ENCODE measurements at regions not wholly inside any gene's neighbourhood (a gene's known extent, or its start where the extent isn't known, plus 50 kb on each side); places are given as distances from the start of the nearest gene placed in this dataset.

- peak; percentile 6 for DNase-seq
These were observed 652.5 kb upstream of the NECTIN3 start for GRCh38 chr3:110419096-110419495.

DNA sequence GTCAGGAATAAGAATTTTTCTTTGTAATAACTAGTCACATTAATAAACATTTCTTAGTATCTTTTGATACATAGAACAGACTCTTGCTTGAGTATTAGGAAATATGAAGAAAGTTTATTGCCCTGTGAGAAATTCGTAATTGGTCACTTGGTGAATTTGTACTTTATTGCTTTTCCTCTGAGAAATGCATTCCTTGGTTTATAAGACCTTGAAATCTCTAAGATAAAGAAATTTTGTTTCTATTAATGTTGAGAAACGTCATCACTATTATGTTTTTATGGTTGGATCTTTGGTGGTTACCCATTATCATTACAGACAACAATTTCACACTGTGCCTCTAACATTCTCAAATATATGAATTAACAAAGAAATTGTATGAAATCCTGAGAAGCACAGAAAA lies 652.0 kb upstream of the NECTIN3 start:
- DNase-seq = no peak

- DNase-seq = no peak
These were observed 651.4 kb upstream of the NECTIN3 start for GRCh38 chr3:110420158-110420641.

GRCh38 chr3:110423276-110423675 lies 648.3 kb upstream of the NECTIN3 start:
- DNase-seq = no peak

GRCh38 chr3:110430146-110430545 lies 641.5 kb upstream of the NECTIN3 start:
- no peak for DNase-seq

GRCh38 chr3:110436209-110436608 lies 635.4 kb upstream of the NECTIN3 start:
- DNase-seq = no peak

GRCh38 chr3:110440066-110440653 lies 631.5 kb upstream of the NECTIN3 start:
- peak; percentile 7 for DNase-seq

DNA sequence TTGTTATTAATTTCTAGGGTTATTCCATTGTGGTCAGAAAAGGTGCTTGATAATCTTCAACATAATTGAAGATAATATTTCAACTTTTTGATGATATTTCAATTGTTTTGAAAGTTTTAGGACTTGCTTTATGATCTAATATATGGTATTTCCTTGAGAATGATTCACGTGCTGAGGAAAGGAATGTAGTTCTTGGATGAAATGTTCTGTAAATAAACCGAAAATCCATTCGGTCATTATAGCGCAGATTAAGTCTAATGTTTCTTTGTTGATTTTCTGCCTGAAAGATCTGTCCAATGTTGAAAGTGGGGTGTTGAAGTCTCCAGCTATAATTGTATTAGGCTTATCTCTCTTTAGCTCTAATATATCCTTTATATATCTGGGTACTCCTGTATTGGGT lies 617.5 kb upstream of the NECTIN3 start:
- no peak for DNase-seq

GRCh38 chr3:110456001-110456400 lies 615.6 kb upstream of the NECTIN3 start:
- no peak for DNase-seq

DNA sequence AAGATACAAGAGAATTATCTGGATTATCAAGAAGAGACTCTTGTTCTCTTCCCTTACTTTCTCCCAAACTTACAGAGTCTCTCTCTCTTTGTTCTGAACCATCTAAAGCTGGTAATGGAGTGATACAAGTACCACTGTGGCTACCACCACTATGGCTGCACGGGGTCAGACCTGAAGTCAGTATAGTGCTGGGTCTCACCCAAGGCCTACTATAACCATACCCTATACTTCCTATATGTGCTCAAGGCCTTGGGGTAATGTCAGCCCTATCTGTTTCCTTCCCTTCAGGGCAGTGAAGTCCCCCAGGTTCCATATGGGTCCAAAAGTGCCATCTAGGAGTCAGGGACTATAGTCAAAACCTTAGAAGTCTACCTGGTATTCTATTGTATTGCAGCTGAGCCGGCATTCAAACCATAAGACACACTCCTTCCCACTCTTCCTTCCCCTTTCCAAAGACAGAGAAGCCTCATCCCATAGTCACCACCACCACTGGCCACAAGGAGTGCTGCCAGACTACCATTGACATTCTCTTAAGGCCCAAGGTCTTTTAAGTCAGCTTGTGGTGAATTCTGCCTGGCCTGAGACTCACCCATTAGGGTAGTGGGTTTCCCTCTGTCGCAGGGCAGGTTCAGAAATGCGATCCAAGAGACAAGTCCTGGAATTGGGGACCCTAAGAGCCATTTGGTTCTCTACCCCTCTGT lies 615.0 kb upstream of the NECTIN3 start:
- DNase-seq = no peak

DNA sequence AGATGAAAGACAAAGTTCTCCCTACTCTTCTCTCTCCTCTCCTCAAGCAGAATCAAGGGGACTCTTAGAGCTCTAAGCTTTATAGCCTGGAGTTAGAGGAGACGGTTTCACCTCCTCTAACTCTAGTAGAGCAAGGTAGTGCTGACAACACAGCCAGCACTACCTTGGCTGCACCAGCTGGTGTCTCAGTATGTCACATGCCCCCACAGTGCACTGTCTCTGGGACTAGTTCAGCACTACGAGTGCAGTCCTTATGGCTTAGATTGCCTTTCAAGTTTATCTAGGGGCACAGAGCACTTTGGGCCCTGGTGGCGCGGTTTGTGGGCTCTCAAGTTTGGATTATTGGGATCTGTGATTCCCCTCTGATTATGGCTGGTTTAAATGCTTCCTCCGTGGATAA lies 614.1 kb upstream of the NECTIN3 start:
- DNase-seq = no peak

DNA sequence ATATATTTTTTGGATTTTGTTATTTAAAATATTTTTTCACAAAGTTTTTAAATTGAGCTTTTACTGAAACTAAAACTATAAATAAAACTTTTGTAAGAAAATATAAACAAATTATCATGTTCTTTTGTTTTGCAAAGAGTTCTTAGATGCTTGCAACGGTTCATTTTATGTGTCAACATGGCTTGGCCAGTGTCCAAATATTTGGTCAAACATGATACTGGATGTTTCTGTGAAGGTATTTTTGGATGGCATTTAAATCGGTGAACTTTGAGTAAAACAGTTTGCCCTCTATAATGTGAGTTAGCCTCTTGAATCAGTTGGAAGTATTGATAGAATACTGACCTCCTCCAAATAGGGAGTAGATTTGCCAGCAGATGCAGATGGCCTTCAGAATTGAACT lies 612.6 kb upstream of the NECTIN3 start:
- DNase-seq = no peak

- DNase-seq = peak; percentile 21
These were observed 601.3 kb upstream of the NECTIN3 start for GRCh38 chr3:110470310-110470709.

GRCh38 chr3:110473405-110473804 lies 598.2 kb upstream of the NECTIN3 start:
- no peak for DNase-seq

- no peak for DNase-seq
These were observed 597.2 kb upstream of the NECTIN3 start for GRCh38 chr3:110474397-110474796.

DNA sequence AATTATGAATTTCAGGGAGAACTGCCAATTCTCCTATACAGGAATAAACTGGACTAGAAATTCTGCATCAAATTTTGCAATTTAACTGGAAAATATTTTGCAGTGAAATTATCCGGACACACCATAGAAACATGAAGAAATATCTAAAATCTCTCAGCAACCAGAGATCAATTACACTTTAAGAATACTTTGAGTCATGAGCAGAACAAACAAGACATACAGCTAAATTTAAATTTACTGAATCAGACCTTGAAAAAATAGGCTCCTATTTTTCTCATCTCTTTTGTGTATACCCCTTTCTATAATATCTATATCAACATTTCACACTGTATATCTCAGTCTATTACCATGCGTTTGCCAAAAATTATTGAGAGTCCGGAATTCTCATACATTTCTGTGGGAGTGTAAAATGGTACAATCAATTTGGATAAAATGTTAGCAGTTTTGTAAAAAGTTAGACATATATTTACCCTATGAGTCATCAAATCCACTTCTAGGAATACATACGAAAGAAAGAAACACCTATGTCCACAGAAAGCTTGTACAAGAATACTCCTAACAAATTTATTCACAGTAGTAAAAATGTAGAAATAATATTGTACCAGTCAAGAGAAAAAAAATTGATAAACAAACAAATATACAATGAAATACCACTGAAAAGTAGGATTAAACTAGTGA lies 593.1 kb upstream of the NECTIN3 start:
- DNase-seq = no peak

GRCh38 chr3:110479731-110480130 lies 591.9 kb upstream of the NECTIN3 start:
- DNase-seq = peak; percentile 34

DNA sequence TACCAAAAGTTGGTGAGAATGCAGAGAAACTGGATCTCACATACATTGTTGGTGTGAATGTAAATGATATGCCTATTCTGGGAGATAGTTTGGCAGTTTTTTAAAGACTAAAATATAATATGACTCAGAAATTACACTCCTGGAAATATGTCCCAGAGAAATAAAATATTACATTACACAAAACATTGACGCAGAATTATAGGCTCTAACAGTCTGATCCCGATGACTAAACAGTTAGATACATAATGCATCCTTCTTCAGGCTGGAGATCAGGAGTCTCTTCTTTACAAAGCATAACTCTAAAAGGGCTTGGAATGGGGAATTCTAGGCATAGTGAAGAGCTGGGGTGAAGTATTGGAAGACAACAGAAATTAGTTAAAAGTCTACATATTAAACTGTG lies 586.2 kb upstream of the NECTIN3 start:
- no peak for DNase-seq

- DNase-seq = no peak
These were observed 583.8 kb upstream of the NECTIN3 start for GRCh38 chr3:110487840-110488239.

GRCh38 chr3:110491413-110491812 lies 580.2 kb upstream of the NECTIN3 start:
- DNase-seq = no peak

DNA sequence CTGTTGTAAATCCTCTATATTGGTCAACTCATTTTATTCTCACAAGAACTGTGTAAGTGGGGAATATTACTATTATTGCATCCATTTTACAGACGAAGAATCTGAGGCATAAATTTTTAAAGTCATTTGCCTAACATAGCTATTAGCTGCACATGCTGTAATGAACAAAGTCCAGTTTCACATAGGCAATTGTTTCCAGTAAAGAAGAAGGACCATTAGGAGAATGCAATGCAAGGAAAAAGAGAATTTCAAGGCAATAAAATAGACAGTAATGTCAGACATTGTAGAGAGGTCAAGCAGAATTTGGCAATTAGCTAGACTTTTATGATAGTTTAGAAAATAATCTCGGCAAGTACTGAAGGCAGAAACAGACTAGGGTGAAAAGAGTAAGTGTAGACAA lies 578.7 kb upstream of the NECTIN3 start:
- DNase-seq = no peak

DNA sequence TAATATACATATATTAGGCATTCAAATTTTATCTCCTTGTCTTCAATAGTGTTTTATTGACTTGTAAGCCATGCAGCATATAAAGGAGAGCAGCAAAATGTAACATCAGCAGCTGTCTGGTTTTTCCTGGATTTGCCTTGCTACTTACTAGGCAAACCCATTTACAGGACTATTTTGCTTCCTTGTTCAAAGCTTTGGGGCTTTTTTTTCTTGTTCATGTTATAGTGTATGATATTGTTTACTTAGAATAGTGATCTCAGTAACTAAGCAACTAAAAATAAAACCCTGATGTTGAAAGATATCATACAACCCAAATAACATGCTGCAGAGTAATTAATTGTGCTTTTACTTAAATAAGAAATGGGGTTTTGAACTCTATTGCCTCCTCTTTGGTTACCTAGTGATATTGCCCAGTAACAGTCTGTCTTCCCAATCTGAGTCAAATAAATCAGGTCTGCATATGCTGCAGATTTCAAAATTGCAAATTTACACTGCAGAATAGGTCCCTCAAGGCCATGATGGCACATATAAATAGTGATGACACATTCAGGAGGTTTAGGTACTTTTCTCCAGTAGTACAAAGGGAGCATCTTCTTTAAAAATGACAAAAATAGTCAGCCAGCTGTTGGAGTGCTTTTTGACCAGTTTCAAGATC lies 578.1 kb upstream of the NECTIN3 start:
- no peak for DNase-seq

DNA sequence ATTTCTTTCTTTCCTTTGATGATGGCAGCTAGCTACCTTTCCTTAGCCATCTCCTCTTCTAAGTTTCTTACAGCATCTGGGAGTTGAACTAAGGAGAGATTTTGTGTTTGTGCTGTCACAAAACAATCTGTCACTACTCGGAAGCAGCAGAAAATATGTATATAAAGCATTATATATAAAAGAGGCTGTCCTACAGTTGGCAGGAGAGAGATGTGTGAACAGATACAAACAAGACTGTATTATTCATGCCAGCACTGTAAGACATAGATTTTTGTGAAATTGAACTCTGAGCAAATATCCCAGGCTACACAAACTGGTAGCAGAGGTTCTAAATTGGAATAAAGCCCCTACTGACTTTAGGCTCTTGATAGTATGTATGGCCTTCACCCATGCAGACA lies 577.5 kb upstream of the NECTIN3 start:
- DNase-seq = no peak

GRCh38 chr3:110494728-110495127 lies 576.9 kb upstream of the NECTIN3 start:
- DNase-seq = no peak
